ENCODE measurements at regions not wholly inside any gene's neighbourhood (a gene's known extent, or its start where the extent isn't known, plus 50 kb on each side); places are given as distances from the start of the nearest gene placed in this dataset.

DNA sequence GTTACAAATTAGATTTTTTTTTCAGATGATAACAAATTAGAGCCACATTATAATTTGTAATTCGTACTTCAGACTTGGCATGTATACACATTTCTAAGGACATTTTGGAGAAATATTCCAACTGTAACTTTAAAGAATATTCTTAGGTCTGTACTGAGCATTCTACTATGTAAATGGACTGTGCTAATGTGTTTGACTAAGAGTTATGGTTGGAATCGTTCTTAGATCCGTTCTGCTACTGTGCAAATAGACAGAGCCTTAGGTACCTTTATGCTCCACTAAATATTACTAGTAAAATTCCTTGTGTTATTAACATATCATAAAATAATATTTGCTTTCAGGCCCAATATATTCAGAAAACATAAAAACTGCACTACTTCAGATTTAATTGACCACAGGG lies 1180.0 kb upstream of the TENM3 start:
- Histone ChIP-seq H3K79me2 (ENCODE audit: insufficient read depth, low read length) (no peaks in the 10 kb centered on the region), H3K4me3 (replicated peaks in 1 of 2; ENCODE audit: low read depth in 1 of 2, low read length in 2 of 2) (no peak overlapping the region), H3K27me3 (ENCODE audit: insufficient read depth, low read length) (no peaks in the 10 kb centered on the region), H3K36me3 (ENCODE audit: control insufficient read depth in 1 of 2, insufficient read depth in 2 of 2, low read length in 2 of 2) (no peaks in the 10 kb centered on the region), H4K20me1 (ENCODE audit: insufficient read depth) (no peaks in the 10 kb centered on the region), H3K4me2 (ENCODE audit: low read length) (no peak overlapping the region), H2AFZ (ENCODE audit: low read depth, low read length, poor library complexity, severe bottlenecking) (no peak overlapping the region), H3K9me2 (ENCODE audit: insufficient read depth) (no peaks in the 10 kb centered on the region), H3K9me3 (ENCODE audit: control insufficient read depth in 1 of 2, insufficient read depth in 1 of 2, low read depth in 1 of 2, low read length in 2 of 2) (no peaks in the 10 kb centered on the region), H3K27ac (ENCODE audit: low read depth, low read length) (no peak overlapping the region), H3K4me1 (ENCODE audit: control insufficient read depth in 1 of 2, insufficient read depth in 2 of 2, low read length in 2 of 2) (no peaks in the 10 kb centered on the region), H3K9ac (ENCODE audit: low read length) (no peak overlapping the region)
- ChIA-PET CTCF (no interaction called here), RAD21 (ENCODE audit: low non-redundant PET in 1 of 2, low total read pairs in 2 of 2, uncharacterized antibody in 2 of 2, unreplicated experiment in 2 of 2) (no interaction called here), POLR2A (no interaction called here)
- intact Hi-C loops (cut with micrococcal nuclease): no loop called here
- no peak for TF ChIP-seq POLR2A (IDR thresholded peaks at IDR 0.05; ENCODE audit: borderline replicate concordance, extremely low read depth, insufficient read depth, insufficient read length)
- no peak for TF ChIP-seq JUND (IDR thresholded peaks at IDR 0.05)
- TF ChIP-seq, protein P1, sequence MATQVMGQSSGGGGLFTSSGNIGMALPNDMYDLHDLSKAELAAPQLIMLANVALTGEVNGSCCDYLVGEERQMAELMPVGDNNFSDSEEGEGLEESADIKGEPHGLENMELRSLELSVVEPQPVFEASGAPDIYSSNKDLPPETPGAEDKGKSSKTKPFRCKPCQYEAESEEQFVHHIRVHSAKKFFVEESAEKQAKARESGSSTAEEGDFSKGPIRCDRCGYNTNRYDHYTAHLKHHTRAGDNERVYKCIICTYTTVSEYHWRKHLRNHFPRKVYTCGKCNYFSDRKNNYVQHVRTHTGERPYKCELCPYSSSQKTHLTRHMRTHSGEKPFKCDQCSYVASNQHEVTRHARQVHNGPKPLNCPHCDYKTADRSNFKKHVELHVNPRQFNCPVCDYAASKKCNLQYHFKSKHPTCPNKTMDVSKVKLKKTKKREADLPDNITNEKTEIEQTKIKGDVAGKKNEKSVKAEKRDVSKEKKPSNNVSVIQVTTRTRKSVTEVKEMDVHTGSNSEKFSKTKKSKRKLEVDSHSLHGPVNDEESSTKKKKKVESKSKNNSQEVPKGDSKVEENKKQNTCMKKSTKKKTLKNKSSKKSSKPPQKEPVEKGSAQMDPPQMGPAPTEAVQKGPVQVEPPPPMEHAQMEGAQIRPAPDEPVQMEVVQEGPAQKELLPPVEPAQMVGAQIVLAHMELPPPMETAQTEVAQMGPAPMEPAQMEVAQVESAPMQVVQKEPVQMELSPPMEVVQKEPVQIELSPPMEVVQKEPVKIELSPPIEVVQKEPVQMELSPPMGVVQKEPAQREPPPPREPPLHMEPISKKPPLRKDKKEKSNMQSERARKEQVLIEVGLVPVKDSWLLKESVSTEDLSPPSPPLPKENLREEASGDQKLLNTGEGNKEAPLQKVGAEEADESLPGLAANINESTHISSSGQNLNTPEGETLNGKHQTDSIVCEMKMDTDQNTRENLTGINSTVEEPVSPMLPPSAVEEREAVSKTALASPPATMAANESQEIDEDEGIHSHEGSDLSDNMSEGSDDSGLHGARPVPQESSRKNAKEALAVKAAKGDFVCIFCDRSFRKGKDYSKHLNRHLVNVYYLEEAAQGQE (IDR thresholded peaks at IDR 0.05; ENCODE audit: low read depth): no peak
- no peak for TF ChIP-seq SP1 (IDR thresholded peaks at IDR 0.05; ENCODE audit: low read depth)
- TF ChIP-seq, protein P2, sequence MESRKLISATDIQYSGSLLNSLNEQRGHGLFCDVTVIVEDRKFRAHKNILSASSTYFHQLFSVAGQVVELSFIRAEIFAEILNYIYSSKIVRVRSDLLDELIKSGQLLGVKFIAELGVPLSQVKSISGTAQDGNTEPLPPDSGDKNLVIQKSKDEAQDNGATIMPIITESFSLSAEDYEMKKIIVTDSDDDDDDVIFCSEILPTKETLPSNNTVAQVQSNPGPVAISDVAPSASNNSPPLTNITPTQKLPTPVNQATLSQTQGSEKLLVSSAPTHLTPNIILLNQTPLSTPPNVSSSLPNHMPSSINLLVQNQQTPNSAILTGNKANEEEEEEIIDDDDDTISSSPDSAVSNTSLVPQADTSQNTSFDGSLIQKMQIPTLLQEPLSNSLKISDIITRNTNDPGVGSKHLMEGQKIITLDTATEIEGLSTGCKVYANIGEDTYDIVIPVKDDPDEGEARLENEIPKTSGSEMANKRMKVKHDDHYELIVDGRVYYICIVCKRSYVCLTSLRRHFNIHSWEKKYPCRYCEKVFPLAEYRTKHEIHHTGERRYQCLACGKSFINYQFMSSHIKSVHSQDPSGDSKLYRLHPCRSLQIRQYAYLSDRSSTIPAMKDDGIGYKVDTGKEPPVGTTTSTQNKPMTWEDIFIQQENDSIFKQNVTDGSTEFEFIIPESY (IDR thresholded peaks at IDR 0.05; ENCODE audit: extremely low read depth, insufficient replicate concordance, low read length): no peak
- no peak for TF ChIP-seq EGR1 (IDR thresholded peaks at IDR 0.05; ENCODE audit: low read depth)
- TF ChIP-seq, protein P3, sequence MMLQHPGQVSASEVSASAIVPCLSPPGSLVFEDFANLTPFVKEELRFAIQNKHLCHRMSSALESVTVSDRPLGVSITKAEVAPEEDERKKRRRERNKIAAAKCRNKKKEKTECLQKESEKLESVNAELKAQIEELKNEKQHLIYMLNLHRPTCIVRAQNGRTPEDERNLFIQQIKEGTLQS (IDR thresholded peaks at IDR 0.05): no peak
- TF ChIP-seq EZH2 (IDR thresholded peaks at IDR 0.05): no peak
- no peak for TF ChIP-seq POLR2AphosphoS5 (IDR thresholded peaks at IDR 0.05; ENCODE audit: low read depth, low read length)
- TF ChIP-seq FOSL1 (IDR thresholded peaks at IDR 0.05; ENCODE audit: low read depth): no peak
- TF ChIP-seq TCF7L2 (IDR thresholded peaks at IDR 0.05; ENCODE audit: borderline replicate concordance, extremely low read depth, insufficient read depth, insufficient read length): no peak
- TF ChIP-seq ELF1 (IDR thresholded peaks at IDR 0.05; ENCODE audit: borderline replicate concordance, low read depth): no peak
- no peak for TF ChIP-seq EZH2phosphoT487 (IDR thresholded peaks at IDR 0.05; ENCODE audit: borderline replicate concordance)
- TF ChIP-seq SIN3A (IDR thresholded peaks at IDR 0.05; ENCODE audit: low read depth): no peak
- TF ChIP-seq RAD21 (IDR thresholded peaks at IDR 0.05; ENCODE audit: low read depth): no peak
- TF ChIP-seq, protein P4, sequence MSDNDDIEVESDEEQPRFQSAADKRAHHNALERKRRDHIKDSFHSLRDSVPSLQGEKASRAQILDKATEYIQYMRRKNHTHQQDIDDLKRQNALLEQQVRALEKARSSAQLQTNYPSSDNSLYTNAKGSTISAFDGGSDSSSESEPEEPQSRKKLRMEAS (IDR thresholded peaks at IDR 0.05): no peak
- TF ChIP-seq, protein P5, sequence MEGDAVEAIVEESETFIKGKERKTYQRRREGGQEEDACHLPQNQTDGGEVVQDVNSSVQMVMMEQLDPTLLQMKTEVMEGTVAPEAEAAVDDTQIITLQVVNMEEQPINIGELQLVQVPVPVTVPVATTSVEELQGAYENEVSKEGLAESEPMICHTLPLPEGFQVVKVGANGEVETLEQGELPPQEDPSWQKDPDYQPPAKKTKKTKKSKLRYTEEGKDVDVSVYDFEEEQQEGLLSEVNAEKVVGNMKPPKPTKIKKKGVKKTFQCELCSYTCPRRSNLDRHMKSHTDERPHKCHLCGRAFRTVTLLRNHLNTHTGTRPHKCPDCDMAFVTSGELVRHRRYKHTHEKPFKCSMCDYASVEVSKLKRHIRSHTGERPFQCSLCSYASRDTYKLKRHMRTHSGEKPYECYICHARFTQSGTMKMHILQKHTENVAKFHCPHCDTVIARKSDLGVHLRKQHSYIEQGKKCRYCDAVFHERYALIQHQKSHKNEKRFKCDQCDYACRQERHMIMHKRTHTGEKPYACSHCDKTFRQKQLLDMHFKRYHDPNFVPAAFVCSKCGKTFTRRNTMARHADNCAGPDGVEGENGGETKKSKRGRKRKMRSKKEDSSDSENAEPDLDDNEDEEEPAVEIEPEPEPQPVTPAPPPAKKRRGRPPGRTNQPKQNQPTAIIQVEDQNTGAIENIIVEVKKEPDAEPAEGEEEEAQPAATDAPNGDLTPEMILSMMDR (IDR thresholded peaks at IDR 0.05 in 2 of 3, conservative IDR thresholded peaks at IDR 0.05 in 1 of 3; ENCODE audit: borderline replicate concordance in 1 of 3, insufficient read depth in 1 of 3, low read depth in 2 of 3, low read length in 2 of 3): no peak
- no peak for TF ChIP-seq CBX3 (IDR thresholded peaks at IDR 0.05; ENCODE audit: low read depth)
- no TSS peak for BruUV-seq (replicated peaks)
- ATAC-seq (no peak), DNase-seq (ENCODE audit: low read depth, low spot score) (no peak)

Measured in HCT116 (cell line).